ENCODE measurements at regions not wholly inside any gene's neighbourhood (a gene's known extent, or its start where the extent isn't known, plus 50 kb on each side); places are given as distances from the start of the nearest gene placed in this dataset.
"Not testable (repeated sequence)": the region's sequence is repeated elsewhere in the genome, so short reads cannot be mapped to it uniquely, and the experiment has no call there.

DNA sequence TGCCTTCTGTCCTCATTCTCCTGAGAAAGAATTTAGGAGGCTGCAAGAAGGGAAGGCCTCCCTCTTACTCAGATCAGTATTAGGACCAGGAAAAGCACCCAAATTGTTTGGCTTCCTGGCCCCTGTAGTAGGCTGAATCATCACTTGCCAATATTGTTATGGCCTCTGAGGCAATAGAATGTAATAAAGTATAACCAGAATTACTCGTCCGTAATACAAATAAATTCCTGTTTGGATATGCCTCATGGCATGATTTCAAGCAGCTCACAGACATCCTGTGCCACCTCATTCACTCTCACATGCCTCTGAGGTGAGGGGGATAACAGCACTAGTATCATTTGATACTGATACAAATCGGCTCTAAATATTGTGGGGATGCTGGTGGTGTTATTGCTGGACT is 427.3 kb downstream of the ISL1 start (continued):
- TF ChIP-seq, protein P1, sequence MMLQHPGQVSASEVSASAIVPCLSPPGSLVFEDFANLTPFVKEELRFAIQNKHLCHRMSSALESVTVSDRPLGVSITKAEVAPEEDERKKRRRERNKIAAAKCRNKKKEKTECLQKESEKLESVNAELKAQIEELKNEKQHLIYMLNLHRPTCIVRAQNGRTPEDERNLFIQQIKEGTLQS (IDR thresholded peaks at IDR 0.05; ENCODE audit: borderline replicate concordance, extremely low read depth, low read depth, low read length), result no peak
- TF ChIP-seq IKZF2 (IDR thresholded peaks at IDR 0.05), result no peak
- TF ChIP-seq STAT3 (IDR thresholded peaks at IDR 0.05; ENCODE audit: low read depth, low read length), result no peak

GRCh38 chr5:51811883-51812471 is 428.7 kb downstream of the ISL1 start:
- DNase-seq (ENCODE audit: low read depth, low spot score) (no peak), ATAC-seq (no peak), FAIRE-seq (no peak)
- Histone ChIP-seq H3K4me1 (ENCODE audit: control insufficient read depth, insufficient read depth, low read length) (no peaks in the 10 kb centered on the region), H4K20me1 (ENCODE audit: control insufficient read depth, insufficient read depth) (no peaks in the 10 kb centered on the region), H3K4me2 (ENCODE audit: control insufficient read depth, insufficient read depth) (no peak overlapping the region), H3K79me2 (ENCODE audit: control insufficient read depth, insufficient read depth, low read length) (no peaks in the 10 kb centered on the region), H3K27ac (ENCODE audit: control insufficient read depth, insufficient read depth) (no peak overlapping the region), H3K4me3 (no peak overlapping the region), H2AFZ (ENCODE audit: control insufficient read depth, low read depth, low read length) (no peak overlapping the region), H3K9ac (ENCODE audit: control insufficient read depth, insufficient read depth, low read length) (no peak overlapping the region), H3K36me3 (ENCODE audit: control insufficient read depth in 2 of 2, insufficient read depth in 2 of 2, low read length in 1 of 2) (no peaks in the 10 kb centered on the region), H3K9me3 (replicated peaks; ENCODE audit: control insufficient read depth, insufficient read depth, low read length) (no peaks in the 10 kb centered on the region), H3K27me3 (replicated peaks in 1 of 2; ENCODE audit: control insufficient read depth in 2 of 2, insufficient read depth in 2 of 2, low read length in 1 of 2) (no peaks in the 10 kb centered on the region)
- intact Hi-C loops (cut with micrococcal nuclease; ENCODE audit: unreplicated experiment) (no loop called here), in situ Hi-C loops (cut with MboI) (no loop called here)
- ChIA-PET SMC1A (ENCODE audit: uncharacterized antibody, unreplicated experiment) (interaction anchor here (0.6 kb wide), 1 partner anchor 19 kb away, joined by 3 read pairs; no protein-coding TSS in a partner anchor), CTCF (no interaction called here), RAD21 (ENCODE audit: unreplicated experiment) (no interaction called here), POLR2A (no interaction called here)
- 4% methylated on average over 4 of the region's 4 CpGs for WGBS (ENCODE audit: insufficient coverage, insufficient replicate concordance, low lambda C conversion rate, missing lambda C conversion rate)
- no TSS peak for BruUV-seq (replicated peaks)
- no peak for TF ChIP-seq ZNF217 (IDR thresholded peaks at IDR 0.05)
- no peak for TF ChIP-seq TCF3 (IDR thresholded peaks at IDR 0.05; ENCODE audit: borderline replicate concordance, insufficient read depth, low read depth, low read length)
- TF ChIP-seq HSF1 (IDR thresholded peaks at IDR 0.05; ENCODE audit: low read depth, low read length), result no peak
- no peak for TF ChIP-seq PAX5 (IDR thresholded peaks at IDR 0.05; ENCODE audit: borderline replicate concordance, low read depth, low read length)
- TF ChIP-seq ATF2 (IDR thresholded peaks at IDR 0.05; ENCODE audit: low read length), result no peak
- TF ChIP-seq JUNB (IDR thresholded peaks at IDR 0.05), result no peak
- no peak for TF ChIP-seq SPI1 (IDR thresholded peaks at IDR 0.05; ENCODE audit: borderline replicate concordance, insufficient read depth, low read depth, low read length)

GRCh38 chr5:51814817-51815216 is 431.6 kb downstream of the ISL1 start:
- intact Hi-C loops (cut with micrococcal nuclease; ENCODE audit: unreplicated experiment); BruUV-seq (replicated peaks): not testable (repeated sequence)

More at GRCh38 chr5:51814817-51815216, 431.6 kb downstream of the ISL1 start:
- H4K20me1 ChIP-seq (ENCODE audit: control insufficient read depth, insufficient read depth); H3K4me1 ChIP-seq (ENCODE audit: control insufficient read depth, insufficient read depth, low read length); H3K9ac ChIP-seq (ENCODE audit: control insufficient read depth, insufficient read depth, low read length); H2AFZ ChIP-seq (ENCODE audit: control insufficient read depth, low read depth, low read length); H3K36me3 ChIP-seq (ENCODE audit: control insufficient read depth in 2 of 2, insufficient read depth in 2 of 2, low read length in 1 of 2); H3K4me3 ChIP-seq; in situ Hi-C loops (cut with MboI); SMC1A ChIA-PET (ENCODE audit: uncharacterized antibody, unreplicated experiment); H3K27ac ChIP-seq (ENCODE audit: control insufficient read depth, insufficient read depth); DNase-seq (ENCODE audit: low read depth, low spot score); ATAC-seq; CTCF ChIA-PET; H3K9me3 ChIP-seq (replicated peaks; ENCODE audit: control insufficient read depth, insufficient read depth, low read length); POLR2A ChIA-PET; RAD21 ChIA-PET (ENCODE audit: unreplicated experiment); H3K27me3 ChIP-seq (replicated peaks in 1 of 2; ENCODE audit: control insufficient read depth in 2 of 2, insufficient read depth in 2 of 2, low read length in 1 of 2); H3K79me2 ChIP-seq (ENCODE audit: control insufficient read depth, insufficient read depth, low read length); H3K4me2 ChIP-seq (ENCODE audit: control insufficient read depth, insufficient read depth); FAIRE-seq: not testable (repeated sequence)
- WGBS (ENCODE audit: insufficient coverage, insufficient replicate concordance, low lambda C conversion rate, missing lambda C conversion rate), result 28% methylated on average over 2 of the region's 3 CpGs

Measured in GM12878 (cell line).